Stomach (tissue), 8 donors: ENCODE measurements at regions not wholly inside any gene's neighbourhood (a gene's known extent, or its start where the extent isn't known, plus 50 kb on each side); places are given as distances from the start of the nearest gene placed in this dataset.

Experiments used
- DNase-seq, 2 donors: peaks; one replicate each; pipeline versions ENCODE4 v3.0.0 to v3.0.0-alpha.2; 2013 to 2019
- H3K27ac ChIP-seq, 5 donors: fragments of 200-600 bp in 4 of 5; sonication (generic) in 4 of 5; one replicate each; pipeline ENCODE4 v1.5.1; 2013 to 2019; ENCODE audit warnings: mild to moderate bottlenecking in 1 of 5, moderate library complexity in 1 of 5
- H3K27me3 ChIP-seq, 3 donors: fragments of 200-600 bp; sonication (generic); one replicate each; pipeline ENCODE4 v1.5.1; 2017 to 2019; ENCODE audit warnings: mixed run types in 1 of 3
- H3K36me3 ChIP-seq, 4 donors: fragments of 200-600 bp; sonication (generic); 1 replicate in 3 of 4; 2 replicates in 1 of 4; pipeline ENCODE4 v1.5.1; 2016 to 2019
- H3K4me1 ChIP-seq, 4 donors: fragments of 200-600 bp; sonication (generic); one replicate each; pipeline ENCODE4 v1.5.1; 2016 to 2019
- H3K4me3 ChIP-seq, 4 donors: fragments of 200-600 bp; sonication (generic) in 3 of 4; one replicate each; pipeline ENCODE4 v1.5.1; 2016 to 2019; ENCODE audit warnings: mild to moderate bottlenecking in 1 of 4
- H3K9me3 ChIP-seq, 4 donors: fragments of 200-600 bp; sonication (generic); one replicate each; pipeline ENCODE4 v1.5.1; 2016 to 2019
- EP300 ChIP-seq: sonication (generic); formaldehyde crosslinking; IDR thresholded peaks from one replicate; pipeline ENCODE4 v1.6.1; 2017; ENCODE audit warnings: antibody characterized with exemption
- POLR2A ChIP-seq, 4 donors: fragments of 450-650 bp; IDR thresholded peaks; one replicate each; pipeline ENCODE4 v1.6.1; 2016; ENCODE audit warnings: antibody characterized with exemption in 4 of 4, control low read depth in 2 of 4, mild to moderate bottlenecking in 1 of 4, moderate library complexity in 1 of 4
- POLR2AphosphoS5 ChIP-seq, 3 donors: sonication (generic); formaldehyde crosslinking; IDR thresholded peaks; one replicate each; pipeline ENCODE4 v1.6.1; 2016; ENCODE audit warnings: antibody characterized with exemption in 3 of 3
- WGBS, 5 donors: extraction: QIAGEN DNeasy Blood & Tissue Kit in 3 of 5; methylation state at CpG; one replicate each; pipeline versions ENCODE4 v1.1.5 to v1.1.7; 2013 to 2018; 5-methylcytosine and 5-hydroxymethylcytosine counted together
- intact Hi-C: fragments of 100-400 bp; cut with DNase I; formaldehyde crosslinking; loops from one replicate; pipeline ENCODE4 v1.15.1; 2023; ENCODE audit warnings: low total_unique reads
- TF ChIP-seq, protein P1 (sequence below), 7 experiments: fragments of 450-650 bp in 4 of 7; fragments of 200-600 bp in 3 of 7; sonication (generic) in 3 of 7; IDR thresholded peaks; one replicate each; pipeline ENCODE4 v1.5.1; 2016 to 2019; ENCODE audit warnings: antibody characterized with exemption in 7 of 7, control low read depth in 2 of 7, mild to moderate bottlenecking in 1 of 7
- donor health status: healthy with polysubstance abuse.
- donor health status: Bipolar disorder and iron deficiency.
- donor health status: healthy.

DNA sequence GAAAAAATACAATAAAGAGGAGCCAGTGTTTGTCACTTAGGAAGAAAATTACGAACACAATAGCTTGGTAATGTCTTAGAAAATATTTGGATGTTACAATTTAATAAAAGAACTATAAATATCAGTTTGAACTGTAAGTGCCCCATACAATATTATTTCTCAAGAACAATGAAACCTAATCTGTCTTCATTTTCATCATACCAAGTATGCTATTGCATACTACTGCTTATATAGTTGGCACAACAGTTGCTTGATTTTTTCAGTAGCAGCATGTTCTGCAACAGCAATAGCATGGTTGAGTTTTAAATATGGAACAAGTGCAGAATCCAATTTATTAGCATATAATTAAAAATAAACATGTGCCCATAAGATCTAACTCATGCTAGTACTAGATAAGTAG, 564.6 kb downstream of the C12orf50 start:
- intact Hi-C loops = no loop called here
- Histone ChIP-seq H3K27ac (no peak overlapping the region), H3K4me3 (no peak overlapping the region), H3K27me3 (no peaks in the 10 kb centered on the region), H3K4me1 (no peaks in the 10 kb centered on the region), H3K36me3 (no peaks in the 10 kb centered on the region), H3K9me3 (no peaks in the 10 kb centered on the region)
- DNase-seq = no peak
- TF ChIP-seq POLR2A (IDR thresholded peaks at IDR 0.05) (no peak), EP300 (no peak), POLR2AphosphoS5 (IDR thresholded peaks at IDR 0.05) (no peak)
- TF ChIP-seq, protein P1, sequence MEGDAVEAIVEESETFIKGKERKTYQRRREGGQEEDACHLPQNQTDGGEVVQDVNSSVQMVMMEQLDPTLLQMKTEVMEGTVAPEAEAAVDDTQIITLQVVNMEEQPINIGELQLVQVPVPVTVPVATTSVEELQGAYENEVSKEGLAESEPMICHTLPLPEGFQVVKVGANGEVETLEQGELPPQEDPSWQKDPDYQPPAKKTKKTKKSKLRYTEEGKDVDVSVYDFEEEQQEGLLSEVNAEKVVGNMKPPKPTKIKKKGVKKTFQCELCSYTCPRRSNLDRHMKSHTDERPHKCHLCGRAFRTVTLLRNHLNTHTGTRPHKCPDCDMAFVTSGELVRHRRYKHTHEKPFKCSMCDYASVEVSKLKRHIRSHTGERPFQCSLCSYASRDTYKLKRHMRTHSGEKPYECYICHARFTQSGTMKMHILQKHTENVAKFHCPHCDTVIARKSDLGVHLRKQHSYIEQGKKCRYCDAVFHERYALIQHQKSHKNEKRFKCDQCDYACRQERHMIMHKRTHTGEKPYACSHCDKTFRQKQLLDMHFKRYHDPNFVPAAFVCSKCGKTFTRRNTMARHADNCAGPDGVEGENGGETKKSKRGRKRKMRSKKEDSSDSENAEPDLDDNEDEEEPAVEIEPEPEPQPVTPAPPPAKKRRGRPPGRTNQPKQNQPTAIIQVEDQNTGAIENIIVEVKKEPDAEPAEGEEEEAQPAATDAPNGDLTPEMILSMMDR (IDR thresholded peaks at IDR 0.05) = no peak
- WGBS, 5 donors = 70 to 89% (median 73%) methylated on average over 1 of the region's 1 CpG

DNA sequence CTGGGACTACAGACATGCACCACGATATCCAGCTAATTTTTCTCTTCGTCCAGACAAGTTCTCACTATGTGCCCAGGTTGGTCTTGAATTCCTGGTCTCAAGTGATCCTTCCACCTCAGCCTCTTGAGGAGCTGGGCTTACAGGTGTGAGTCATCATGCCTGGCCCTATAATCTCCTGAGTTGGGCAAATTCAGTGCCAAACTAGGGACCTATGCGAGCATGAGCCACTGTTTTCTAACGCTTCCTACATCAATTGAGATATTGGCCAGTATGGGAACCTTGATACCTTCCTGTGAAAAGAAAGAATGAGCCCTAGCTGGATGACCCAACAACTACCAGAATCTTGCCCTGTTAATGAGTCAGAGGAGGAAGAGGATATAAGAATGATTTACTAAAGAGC, 585.2 kb downstream of the C12orf50 start:
- Histone ChIP-seq H3K27ac (no peak overlapping the region), H3K4me1 (no peaks in the 10 kb centered on the region), H3K36me3 (no peaks in the 10 kb centered on the region), H3K27me3 (no peaks in the 10 kb centered on the region), H3K9me3 (no peaks in the 10 kb centered on the region), H3K4me3 (no peak overlapping the region)
- TF ChIP-seq EP300 (no peak), POLR2AphosphoS5 (IDR thresholded peaks at IDR 0.05) (no peak), POLR2A (IDR thresholded peaks at IDR 0.05) (no peak)
- TF ChIP-seq, protein P1 (IDR thresholded peaks at IDR 0.05) = no peak
- WGBS, 5 donors = 87 to 99% (median 92%) methylated on average over 4 of the region's 4 CpGs
- no peak for DNase-seq
- intact Hi-C loops = no loop called here

DNA sequence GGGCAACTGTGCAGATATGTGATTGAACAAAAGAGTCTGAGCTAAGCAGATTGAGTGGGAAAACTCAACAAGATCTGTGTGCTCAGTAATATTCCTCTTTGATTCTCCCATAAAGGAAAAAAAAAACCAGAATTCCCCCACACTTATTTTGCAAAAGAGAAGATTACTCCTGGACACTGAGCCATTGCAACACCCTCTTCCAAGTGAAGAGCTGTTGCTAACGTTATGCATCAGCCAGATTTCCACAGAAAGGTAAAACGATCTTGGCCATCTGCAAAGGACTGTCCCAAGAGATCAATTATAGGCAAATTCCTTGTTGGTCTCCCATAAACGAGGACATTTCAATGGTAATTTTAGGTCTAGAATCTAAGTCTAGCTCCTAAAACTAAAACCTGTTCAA, 587.7 kb downstream of the C12orf50 start:
- WGBS, 5 donors = 79 to 87% (median 85%) methylated on average over 3 of the region's 3 CpGs

DNA sequence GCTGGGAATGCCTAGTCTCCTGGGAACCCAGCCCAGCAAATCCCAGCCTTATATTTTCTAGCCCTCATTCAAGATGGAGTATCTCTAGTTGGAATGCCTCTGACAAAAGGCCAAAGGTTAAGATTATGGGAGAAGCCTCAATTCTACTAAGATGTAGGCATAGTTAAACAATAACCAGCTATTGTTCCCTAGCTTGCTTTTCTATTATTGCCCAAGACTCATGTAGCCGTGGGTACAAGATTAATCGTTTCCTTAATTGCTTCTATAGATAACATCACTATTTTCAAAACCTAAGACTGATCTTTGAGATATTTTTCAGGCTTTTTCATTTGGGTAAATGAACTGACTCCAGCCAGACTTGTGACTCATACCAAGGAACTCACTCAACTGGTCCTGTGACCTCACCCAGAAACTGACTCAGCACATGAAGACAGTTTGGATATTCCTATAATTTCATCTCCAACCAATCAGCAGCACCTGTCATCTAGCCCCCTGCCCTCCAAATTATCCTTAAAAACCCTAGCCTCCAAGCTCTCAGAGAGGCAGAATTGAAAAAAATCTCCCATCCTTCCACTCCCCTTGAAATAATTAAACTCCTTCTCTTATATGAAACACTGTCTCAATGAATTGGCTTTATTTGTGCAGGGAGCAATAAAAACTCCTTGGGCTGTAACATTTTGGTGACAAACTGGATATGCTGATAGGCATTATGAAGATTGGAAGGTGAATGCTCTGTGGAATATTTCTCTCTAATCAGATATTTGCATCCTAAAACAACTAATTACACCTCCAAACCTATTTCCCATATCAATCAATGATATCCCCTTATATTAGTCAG, 589.0 kb downstream of the C12orf50 start:
- Histone ChIP-seq H3K27me3 (no peaks in the 10 kb centered on the region), H3K27ac (no peak overlapping the region), H3K4me1 (no peaks in the 10 kb centered on the region), H3K36me3 (no peaks in the 10 kb centered on the region), H3K9me3 (no peaks in the 10 kb centered on the region), H3K4me3 (no peak overlapping the region)
- whole genome bisulfite sequencing, 5 donors = 3 to 30% (median 8%) methylated on average over 2 of the region's 2 CpGs
- DNase-seq = peak; percentile 46 to 79
- TF ChIP-seq POLR2AphosphoS5 (IDR thresholded peaks at IDR 0.05) = peak in 2 of 3 donors; percentile 35 to 62
- no peak for TF ChIP-seq EP300
- intact Hi-C loops = no loop called here

More for the DNA sequence above, 587.7 kb downstream of the C12orf50 start:
- no peaks in the 10 kb centered on the region for H3K9me3 ChIP-seq
- intact Hi-C loops = no loop called here
- H3K4me1 ChIP-seq = no peaks in the 10 kb centered on the region
- H3K36me3 ChIP-seq = no peaks in the 10 kb centered on the region
- no peaks in the 10 kb centered on the region for H3K27me3 ChIP-seq
- no peak for DNase-seq
- no peak overlapping the region for H3K4me3 ChIP-seq
- TF ChIP-seq, protein P1 (IDR thresholded peaks at IDR 0.05) = no peak
- no peak for TF ChIP-seq POLR2A (IDR thresholded peaks at IDR 0.05)
- no peak for TF ChIP-seq EP300
- TF ChIP-seq POLR2AphosphoS5 (IDR thresholded peaks at IDR 0.05) = no peak
- H3K27ac ChIP-seq = no peak overlapping the region

DNA sequence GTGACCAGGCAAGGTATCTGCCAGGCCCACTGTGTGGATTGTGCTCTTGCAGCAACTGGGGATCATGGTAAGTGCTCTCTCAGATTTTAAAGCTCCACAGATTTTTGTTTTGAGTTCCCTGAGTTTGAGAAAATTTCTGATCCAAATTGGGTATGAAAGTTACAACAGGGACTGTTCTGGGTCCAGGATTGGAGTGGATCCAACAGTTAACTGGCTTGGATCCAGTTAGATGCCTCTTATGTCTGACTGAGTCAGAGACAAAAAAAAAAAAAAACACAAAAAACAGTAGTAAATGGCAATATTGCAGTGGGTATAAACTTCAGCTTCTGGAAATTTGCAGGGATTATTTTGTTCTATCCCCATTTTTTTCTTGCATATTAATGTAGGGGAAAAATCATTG, 598.8 kb downstream of the C12orf50 start:
- Histone ChIP-seq H3K36me3 (no peaks in the 10 kb centered on the region), H3K4me1 (peaks cover 0 to 7% (median 2%) of the 10 kb centered on the region in 4 donors), H3K4me3 (no peak overlapping the region), H3K9me3 (peaks cover 0 to 13% (median 8%) of the 10 kb centered on the region in 4 donors), H3K27me3 (no peaks in the 10 kb centered on the region), H3K27ac (no peak overlapping the region)
- DNase-seq = no peak
- intact Hi-C loops = no loop called here
- TF ChIP-seq, protein P1 (IDR thresholded peaks at IDR 0.05) = no peak
- TF ChIP-seq POLR2A (IDR thresholded peaks at IDR 0.05) = no peak
- no peak for TF ChIP-seq POLR2AphosphoS5 (IDR thresholded peaks at IDR 0.05)
- TF ChIP-seq EP300 = no peak
